GM12864 (cell line): ENCODE measurements at regions not wholly inside any gene's neighbourhood (a gene's known extent, or its start where the extent isn't known, plus 50 kb on each side); places are given as distances from the start of the nearest gene placed in this dataset.

Experiments used
- DNase-seq: peaks from one replicate; pipeline ENCODE4 v3.0.0-alpha.2; 2011; ENCODE audit warnings: low read depth
- H3K4me3 ChIP-seq: 2 replicates; pipeline ENCODE4 v1.5.1; 2011; ENCODE audit warnings: mild to moderate bottlenecking, low read depth, low read length, control low read depth
- CTCF ChIP-seq: IDR thresholded peaks from 2 replicates; pipeline ENCODE4 v1.5.1; 2011; ENCODE audit warnings: low read depth, mild to moderate bottlenecking, moderate library complexity, low read length, control low read depth, inconsistent platforms; ENCODE audit errors: missing control alignments

- DNase-seq, result no peak
- TF ChIP-seq CTCF, result no peak
These were observed 73.9 kb upstream of the GPM6B start for GRCh38 chrX:13890806-13891205.

GRCh38 chrX:13888284-13888683, 71.4 kb upstream of the GPM6B start:
- TF ChIP-seq CTCF, result no peak
- DNase-seq, result no peak
- no peak overlapping the region for H3K4me3 ChIP-seq

More at GRCh38 chrX:13890806-13891205, 73.9 kb upstream of the GPM6B start:
- no peak overlapping the region for H3K4me3 ChIP-seq

GRCh38 chrX:13885591-13885990, 68.7 kb upstream of the GPM6B start:
- TF ChIP-seq CTCF, result no peak
- H3K4me3 ChIP-seq, result no peak overlapping the region
- DNase-seq, result no peak

- no peak for TF ChIP-seq CTCF
- no peak overlapping the region for H3K4me3 ChIP-seq
- DNase-seq, result no peak
These were observed 59.8 kb upstream of the GPM6B start for GRCh38 chrX:13876652-13877051.

- TF ChIP-seq CTCF, result no peak
- DNase-seq, result no peak
- no peak overlapping the region for H3K4me3 ChIP-seq
These were observed 58.7 kb upstream of the GPM6B start for GRCh38 chrX:13875572-13875971.

- no peak for TF ChIP-seq CTCF
- no peak for DNase-seq
- no peak overlapping the region for H3K4me3 ChIP-seq
These were observed 51.7 kb upstream of the GPM6B start for GRCh38 chrX:13868591-13868990.
